HG03060 (cell line): ENCODE measurements at regions not wholly inside any gene's neighbourhood (a gene's known extent, or its start where the extent isn't known, plus 50 kb on each side); places are given as distances from the start of the nearest gene placed in this dataset.

Experiments used
- ATAC-seq: cut with Tn5 transposase; IDR thresholded peaks from one replicate; pipeline ENCODE4 v1.9.1; 2021; ENCODE audit warnings: low read depth, moderate number of reproducible peaks; ENCODE audit not compliant: unreplicated experiment

- no peak for ATAC-seq
Measured at GRCh38 chr6:126147291-126147815, 161.0 kb downstream of the TRMT11 start.

GRCh38 chr6:126148853-126149252 is 162.5 kb downstream of the TRMT11 start:
- no peak for ATAC-seq

GRCh38 chr6:126152372-126152745 is 166.0 kb downstream of the TRMT11 start:
- ATAC-seq: no peak

GRCh38 chr6:126153661-126154060 is 167.3 kb downstream of the TRMT11 start:
- no peak for ATAC-seq

GRCh38 chr6:126156973-126157372 is 170.6 kb downstream of the TRMT11 start:
- ATAC-seq: peak; percentile 80

- ATAC-seq: no peak
Measured at GRCh38 chr6:126167726-126168125, 172.2 kb upstream of the CENPW start.

GRCh38 chr6:126170433-126170832 is 169.5 kb upstream of the CENPW start:
- ATAC-seq: no peak

- ATAC-seq: no peak
Measured at GRCh38 chr6:126170978-126171382, 168.9 kb upstream of the CENPW start.

- ATAC-seq: no peak
Measured at GRCh38 chr6:126172131-126172530, 167.8 kb upstream of the CENPW start.

GRCh38 chr6:126173265-126173664 is 166.7 kb upstream of the CENPW start:
- no peak for ATAC-seq

GRCh38 chr6:126174697-126175096 is 165.2 kb upstream of the CENPW start:
- ATAC-seq: no peak

GRCh38 chr6:126175251-126175650 is 164.7 kb upstream of the CENPW start:
- no peak for ATAC-seq

- ATAC-seq: no peak
Measured at GRCh38 chr6:126176282-126176681, 163.6 kb upstream of the CENPW start.

GRCh38 chr6:126180585-126180984 is 159.3 kb upstream of the CENPW start:
- ATAC-seq: peak; percentile 72

- ATAC-seq: no peak
Measured at GRCh38 chr6:126181173-126181741, 158.7 kb upstream of the CENPW start.

- ATAC-seq: no peak
Measured at GRCh38 chr6:126181890-126182289, 158.0 kb upstream of the CENPW start.

- peak; percentile 33 for ATAC-seq
Measured at GRCh38 chr6:126182650-126183311, 157.1 kb upstream of the CENPW start.

GRCh38 chr6:126185774-126186173 is 154.1 kb upstream of the CENPW start:
- no peak for ATAC-seq

GRCh38 chr6:126188279-126188909 is 151.5 kb upstream of the CENPW start:
- ATAC-seq: no peak

- no peak for ATAC-seq
Measured at GRCh38 chr6:126195625-126196236, 144.2 kb upstream of the CENPW start.

- ATAC-seq: no peak
Measured at GRCh38 chr6:126198631-126199030, 141.3 kb upstream of the CENPW start.
